SK-N-SH (cell line): ENCODE measurements at regions not wholly inside any gene's neighbourhood (a gene's known extent, or its start where the extent isn't known, plus 50 kb on each side); places are given as distances from the start of the nearest gene placed in this dataset.
A peak's percentile ranks its signal among the peaks of the same experiment; 100 is the strongest.

Experiments used
- CTCF ChIA-PET: fragments of 300-600, 350-600 bp; formaldehyde crosslinking; extraction: SDS; loops from one replicate; lab custom pipeline; 2021; lab: Yijun Ruan, JAX
- POLR2A ChIA-PET: fragments of 350-600 bp; sonication (Branson Sonifier 250); formaldehyde crosslinking; extraction: SDS; loops from one replicate; lab custom pipeline; 2020; ENCODE audit warnings: antibody characterized with exemption, inconsistent platforms; lab: Yijun Ruan, JAX
- DNase-seq: peaks from one replicate; pipeline ENCODE4 v3.0.0; 2012
- H2AFZ ChIP-seq: fragments of 200-600 bp; sonication (generic); 2 replicates; pipeline ENCODE4 v1.8.1; 2016; ENCODE audit warnings: antibody characterized with exemption, mild to moderate bottlenecking, low read depth
- H3F3A ChIP-seq: fragments of 200-600 bp; sonication (generic); replicated peaks from 2 replicates; pipeline ENCODE3; 2016; ENCODE audit warnings: antibody characterized with exemption, mild to moderate bottlenecking; ENCODE audit not compliant: insufficient read depth
- H3K27ac ChIP-seq, 2 experiments: fragments of 200-500 bp in 1 of 2; fragments of 200-600 bp in 1 of 2; sonication (Bioruptor generic) in 1 of 2; sonication (generic), shearing (Covaris generic) in 1 of 2; 2 replicates each; pipeline versions ENCODE4 v1.5.1 to v1.6.1; 2014 to 2016; ENCODE audit warnings: low read depth in 2 of 2, inconsistent platforms in 1 of 2, low read length in 1 of 2, mild to moderate bottlenecking in 1 of 2, mixed read lengths in 1 of 2
- H3K27me3 ChIP-seq: fragments of 200-600 bp; sonication (generic), shearing (Covaris generic); 2 replicates; pipeline ENCODE4 v1.6.1; 2016; ENCODE audit warnings: mixed run types; ENCODE audit not compliant: insufficient read depth
- H3K36me3 ChIP-seq, 2 experiments: fragments of 200-500 bp in 1 of 2; fragments of 200-600 bp in 1 of 2; sonication (Bioruptor generic) in 1 of 2; sonication (generic) in 1 of 2; replicated peaks in 1 of 2; 2 replicates each; pipeline versions ENCODE3 to v1.5.1; 2014 to 2016; ENCODE audit warnings: low read length in 1 of 2, mild to moderate bottlenecking in 1 of 2; ENCODE audit not compliant: insufficient read depth in 2 of 2, control insufficient read depth in 1 of 2
- H3K4me1 ChIP-seq, 2 experiments: fragments of 200-500 bp in 1 of 2; fragments of 200-600 bp in 1 of 2; sonication (Bioruptor generic) in 1 of 2; sonication (generic), shearing (Covaris generic) in 1 of 2; 2 replicates each; pipeline versions ENCODE4 v1.5.1 to v1.6.1; 2014 to 2016; ENCODE audit warnings: low read depth in 1 of 2, low read length in 1 of 2, mixed run types in 1 of 2; ENCODE audit not compliant: insufficient read depth in 2 of 2, control insufficient read depth in 1 of 2
- H3K4me2 ChIP-seq: fragments of 200-600 bp; sonication (generic), shearing (Covaris generic); 2 replicates; pipeline ENCODE4 v1.6.1; 2017; ENCODE audit warnings: mixed run types
- H3K4me3 ChIP-seq, 2 experiments: fragments of 200-500 bp in 1 of 2; fragments of 200-600 bp in 1 of 2; sonication (Bioruptor generic) in 1 of 2; sonication (generic), shearing (Covaris generic) in 1 of 2; 2 replicates each; pipeline versions ENCODE4 v1.5.1 to v1.8.1; 2014 to 2016; ENCODE audit warnings: low read depth in 2 of 2, inconsistent platforms in 1 of 2, low read length in 1 of 2, mild to moderate bottlenecking in 1 of 2, mixed read lengths in 1 of 2, moderate library complexity in 1 of 2
- H3K79me2 ChIP-seq: fragments of 200-600 bp; sonication (generic); 2 replicates; pipeline ENCODE4 v1.8.1; 2017; ENCODE audit warnings: mild to moderate bottlenecking; ENCODE audit not compliant: insufficient read depth
- H3K9ac ChIP-seq: fragments of 200-600 bp; sonication (generic); 2 replicates; pipeline ENCODE4 v1.6.1; 2017; ENCODE audit warnings: mixed run types
- H3K9me2 ChIP-seq: fragments of 200-600 bp; sonication (generic); 2 replicates; pipeline ENCODE4 v1.6.1; 2017; ENCODE audit warnings: mixed run types
- H3K9me3 ChIP-seq: fragments of 200-600 bp; sonication (generic); 2 replicates; pipeline ENCODE4 v1.6.1; 2017; ENCODE audit warnings: mixed run types, mild to moderate bottlenecking, moderate library complexity
- H4K20me1 ChIP-seq: fragments of 200-600 bp; sonication (generic); 2 replicates; pipeline ENCODE4 v1.6.1; 2017; ENCODE audit warnings: mild to moderate bottlenecking, mixed run types; ENCODE audit not compliant: insufficient read depth
- EZH2phosphoT487 ChIP-seq: fragments of 200-600 bp; sonication (generic); IDR thresholded peaks from 2 replicates; pipeline ENCODE4 v1.6.1; 2017; ENCODE audit warnings: low read depth, mixed run types, mild to moderate bottlenecking, antibody characterized with exemption, moderate library complexity, borderline replicate concordance
- FOSL2 ChIP-seq: IDR thresholded peaks from 2 replicates; pipeline ENCODE4 v1.4.0; 2012; ENCODE audit warnings: low read depth, mild to moderate bottlenecking, moderate library complexity, borderline replicate concordance
- GABPA ChIP-seq: IDR thresholded peaks from 2 replicates; pipeline ENCODE4 v1.4.0; 2012; ENCODE audit warnings: low read depth, mild to moderate bottlenecking
- JUND ChIP-seq: IDR thresholded peaks from 2 replicates; pipeline ENCODE4 v1.4.0; 2012
- MEF2A ChIP-seq: IDR thresholded peaks from 2 replicates; pipeline ENCODE4 v1.4.0; 2012; ENCODE audit warnings: low read depth, borderline replicate concordance
- POLR2AphosphoS5 ChIP-seq: IDR thresholded peaks from 2 replicates; pipeline ENCODE4 v1.6.1; 2012; ENCODE audit warnings: low read depth, low read length
- RAD21 ChIP-seq: IDR thresholded peaks from 2 replicates; pipeline ENCODE4 v1.6.1; 2012; ENCODE audit warnings: mild to moderate bottlenecking, low read length
- RCOR1 ChIP-seq: fragments of 150-350 bp; IDR thresholded peaks from 2 replicates; pipeline ENCODE4 v1.6.1; 2017; ENCODE audit warnings: antibody characterized with exemption, low read length
- RXRA ChIP-seq: IDR thresholded peaks from 2 replicates; pipeline ENCODE4 v1.4.0; 2012; ENCODE audit warnings: low read depth, mild to moderate bottlenecking, borderline replicate concordance
- WGBS: methylation state at CpG from one replicate; pipeline ENCODE4 v1.1.6; 2017; ENCODE audit warnings: low lambda C conversion rate; 5-methylcytosine and 5-hydroxymethylcytosine counted together
- TF ChIP-seq, protein P1 (sequence below): IDR thresholded peaks from 2 replicates; pipeline ENCODE4 v1.6.1; 2012; ENCODE audit warnings: mild to moderate bottlenecking, low read depth, low read length, moderate library complexity
- TF ChIP-seq, protein P2 (sequence below): IDR thresholded peaks from 2 replicates; pipeline ENCODE4 v1.4.0; 2012; ENCODE audit warnings: low read depth, borderline replicate concordance
- TF ChIP-seq, protein P3 (sequence below): IDR thresholded peaks from 2 replicates; pipeline ENCODE4 v1.4.0; 2012; ENCODE audit warnings: low read depth, borderline replicate concordance
- TF ChIP-seq, protein P4 (sequence below): IDR thresholded peaks from 2 replicates; pipeline ENCODE4 v1.4.0; 2012; ENCODE audit warnings: low read depth

DNA sequence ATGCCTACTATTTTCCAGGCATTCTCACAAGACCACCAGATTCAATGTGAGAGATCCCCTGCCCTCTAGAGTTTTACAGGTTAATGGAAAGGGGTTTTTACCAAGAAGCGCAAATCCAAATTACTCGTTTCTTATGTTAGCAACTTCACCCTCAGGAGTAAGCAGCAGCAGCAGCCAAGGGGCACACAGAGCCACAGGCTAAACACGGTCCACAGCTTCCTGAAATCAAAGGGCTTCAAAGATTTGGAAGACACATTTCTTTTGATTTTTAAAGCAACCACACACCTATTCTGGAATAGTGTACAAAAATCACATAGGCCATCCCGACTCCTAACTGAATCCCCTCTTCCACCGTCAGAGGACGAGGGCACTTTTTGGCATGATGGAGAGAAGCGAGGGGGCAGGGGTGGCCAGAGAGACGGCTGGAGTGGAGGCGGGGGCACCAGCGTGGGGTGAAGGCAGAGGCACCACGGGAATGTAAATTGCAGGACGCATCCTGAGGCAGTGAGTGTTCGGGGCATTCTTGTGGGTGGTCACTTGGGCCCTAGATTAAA is 107.0 kb downstream of the ARF6 start:
- no peaks in the 10 kb centered on the region for H3K9me3 ChIP-seq
- peak overlapping the region; percentile 87 to 96 for H3K27ac ChIP-seq
- H3K27me3 ChIP-seq = no peaks in the 10 kb centered on the region
- 40% methylated on average over 13 of the region's 13 CpGs for WGBS
- no peaks in the 10 kb centered on the region for H3K9me2 ChIP-seq
- POLR2A ChIA-PET = no interaction called here
- peaks cover 45% of the 10 kb centered on the region in 2 experiments for H3K4me1 ChIP-seq
- DNase-seq = peak; percentile 33
- no peaks in the 10 kb centered on the region for H3K79me2 ChIP-seq
- H3F3A ChIP-seq = peaks cover 44% of the 10 kb centered on the region
- TF ChIP-seq, protein P1, sequence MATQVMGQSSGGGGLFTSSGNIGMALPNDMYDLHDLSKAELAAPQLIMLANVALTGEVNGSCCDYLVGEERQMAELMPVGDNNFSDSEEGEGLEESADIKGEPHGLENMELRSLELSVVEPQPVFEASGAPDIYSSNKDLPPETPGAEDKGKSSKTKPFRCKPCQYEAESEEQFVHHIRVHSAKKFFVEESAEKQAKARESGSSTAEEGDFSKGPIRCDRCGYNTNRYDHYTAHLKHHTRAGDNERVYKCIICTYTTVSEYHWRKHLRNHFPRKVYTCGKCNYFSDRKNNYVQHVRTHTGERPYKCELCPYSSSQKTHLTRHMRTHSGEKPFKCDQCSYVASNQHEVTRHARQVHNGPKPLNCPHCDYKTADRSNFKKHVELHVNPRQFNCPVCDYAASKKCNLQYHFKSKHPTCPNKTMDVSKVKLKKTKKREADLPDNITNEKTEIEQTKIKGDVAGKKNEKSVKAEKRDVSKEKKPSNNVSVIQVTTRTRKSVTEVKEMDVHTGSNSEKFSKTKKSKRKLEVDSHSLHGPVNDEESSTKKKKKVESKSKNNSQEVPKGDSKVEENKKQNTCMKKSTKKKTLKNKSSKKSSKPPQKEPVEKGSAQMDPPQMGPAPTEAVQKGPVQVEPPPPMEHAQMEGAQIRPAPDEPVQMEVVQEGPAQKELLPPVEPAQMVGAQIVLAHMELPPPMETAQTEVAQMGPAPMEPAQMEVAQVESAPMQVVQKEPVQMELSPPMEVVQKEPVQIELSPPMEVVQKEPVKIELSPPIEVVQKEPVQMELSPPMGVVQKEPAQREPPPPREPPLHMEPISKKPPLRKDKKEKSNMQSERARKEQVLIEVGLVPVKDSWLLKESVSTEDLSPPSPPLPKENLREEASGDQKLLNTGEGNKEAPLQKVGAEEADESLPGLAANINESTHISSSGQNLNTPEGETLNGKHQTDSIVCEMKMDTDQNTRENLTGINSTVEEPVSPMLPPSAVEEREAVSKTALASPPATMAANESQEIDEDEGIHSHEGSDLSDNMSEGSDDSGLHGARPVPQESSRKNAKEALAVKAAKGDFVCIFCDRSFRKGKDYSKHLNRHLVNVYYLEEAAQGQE = 0 out of 2 replicates have a peak, but pooled peaks have one; percentile 4
- TF ChIP-seq GABPA = 0 out of 2 replicates have a peak, but pooled peaks have one; percentile 15
- TF ChIP-seq RXRA = no peak
- TF ChIP-seq, all 33 proteins: peak for 2
- no peaks in the 10 kb centered on the region for H4K20me1 ChIP-seq
- peak overlapping the region; percentile 74 for H3K9ac ChIP-seq
- CTCF ChIA-PET = interaction anchor here (1.0 to 1.1 kb wide), 3 partner anchors 10 to 139 kb away, joined by 3 read pairs; no protein-coding TSS in a partner anchor
- no peak overlapping the region for H2AFZ ChIP-seq
- H3K36me3 ChIP-seq = no peaks in the 10 kb centered on the region
- H3K4me2 ChIP-seq = peak overlapping the region; percentile 73
- H3K4me3 ChIP-seq = peak overlapping the region in 1 of 2 experiments; percentile 8; a peak in 1 of 4 replicates

DNA sequence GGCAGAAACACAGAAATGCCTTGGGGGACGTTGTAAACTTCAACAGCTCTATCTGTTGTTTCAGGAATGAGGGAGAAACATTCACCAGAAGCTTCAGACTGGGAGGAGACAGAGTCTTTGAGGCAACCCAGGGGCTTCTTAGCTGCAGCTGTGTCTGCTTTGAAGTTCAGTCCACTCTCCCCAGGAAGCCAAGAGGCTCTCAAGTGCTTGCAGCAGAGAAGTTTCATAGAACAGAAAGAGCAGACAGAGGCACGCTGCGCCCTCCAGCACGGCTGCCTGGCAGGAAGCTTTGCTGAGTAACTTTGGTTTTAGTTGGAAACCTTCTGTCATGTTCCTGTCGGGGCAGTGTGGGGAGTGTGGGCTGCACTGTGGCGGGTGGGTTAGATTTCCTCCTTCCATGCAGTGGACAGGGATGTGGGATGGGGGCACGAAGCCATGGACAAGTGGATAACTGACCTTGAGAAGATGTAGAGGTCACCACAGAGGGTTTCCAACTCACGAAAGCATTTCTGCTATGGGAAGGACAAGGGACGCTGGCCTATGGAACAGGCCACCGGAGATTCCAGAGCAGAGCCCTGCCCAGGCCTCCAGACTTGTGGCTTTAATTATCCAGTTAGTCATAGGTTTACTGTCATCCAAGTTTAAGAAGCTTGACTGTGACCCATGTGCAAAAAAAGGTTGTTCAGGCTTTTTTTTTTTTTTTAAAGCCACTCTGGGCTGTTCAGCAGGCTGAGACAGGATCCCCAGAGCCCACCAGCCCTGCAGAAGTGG is 107.7 kb downstream of the ARF6 start:
- H3K4me2 ChIP-seq = peak overlapping the region; percentile 73
- H3K27me3 ChIP-seq = no peaks in the 10 kb centered on the region
- no peaks in the 10 kb centered on the region for H4K20me1 ChIP-seq
- no peaks in the 10 kb centered on the region for H3K79me2 ChIP-seq
- no peaks in the 10 kb centered on the region for H3K9me2 ChIP-seq
- DNase-seq = peak; percentile 58
- CTCF ChIA-PET = interaction anchor here (1.0 to 1.6 kb wide), 4 partner anchors 45 to 140 kb away, joined by 3 to 4 read pairs (median 3); no protein-coding TSS in a partner anchor
- peaks cover 45 to 47% of the 10 kb centered on the region in 2 experiments for H3K4me1 ChIP-seq
- H3K27ac ChIP-seq = peak overlapping the region; percentile 87 to 96
- no peak overlapping the region for H2AFZ ChIP-seq
- WGBS = 9% methylated on average over 10 of the region's 10 CpGs
- POLR2A ChIA-PET = no interaction called here
- H3K9me3 ChIP-seq = no peaks in the 10 kb centered on the region
- H3F3A ChIP-seq = peaks cover 44% of the 10 kb centered on the region
- H3K36me3 ChIP-seq = no peaks in the 10 kb centered on the region
- H3K9ac ChIP-seq = peak overlapping the region; percentile 74
- peak overlapping the region in 1 of 2 experiments; percentile 8; a peak in 2 of 4 replicates for H3K4me3 ChIP-seq
- TF ChIP-seq, protein P2, sequence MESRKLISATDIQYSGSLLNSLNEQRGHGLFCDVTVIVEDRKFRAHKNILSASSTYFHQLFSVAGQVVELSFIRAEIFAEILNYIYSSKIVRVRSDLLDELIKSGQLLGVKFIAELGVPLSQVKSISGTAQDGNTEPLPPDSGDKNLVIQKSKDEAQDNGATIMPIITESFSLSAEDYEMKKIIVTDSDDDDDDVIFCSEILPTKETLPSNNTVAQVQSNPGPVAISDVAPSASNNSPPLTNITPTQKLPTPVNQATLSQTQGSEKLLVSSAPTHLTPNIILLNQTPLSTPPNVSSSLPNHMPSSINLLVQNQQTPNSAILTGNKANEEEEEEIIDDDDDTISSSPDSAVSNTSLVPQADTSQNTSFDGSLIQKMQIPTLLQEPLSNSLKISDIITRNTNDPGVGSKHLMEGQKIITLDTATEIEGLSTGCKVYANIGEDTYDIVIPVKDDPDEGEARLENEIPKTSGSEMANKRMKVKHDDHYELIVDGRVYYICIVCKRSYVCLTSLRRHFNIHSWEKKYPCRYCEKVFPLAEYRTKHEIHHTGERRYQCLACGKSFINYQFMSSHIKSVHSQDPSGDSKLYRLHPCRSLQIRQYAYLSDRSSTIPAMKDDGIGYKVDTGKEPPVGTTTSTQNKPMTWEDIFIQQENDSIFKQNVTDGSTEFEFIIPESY = no peak
- peak; percentile 51; the same call in 1 of the 2 replicates for TF ChIP-seq POLR2AphosphoS5
- peak; percentile 77; the same call in 1 of the 2 replicates for TF ChIP-seq MEF2A
- TF ChIP-seq, protein P3, sequence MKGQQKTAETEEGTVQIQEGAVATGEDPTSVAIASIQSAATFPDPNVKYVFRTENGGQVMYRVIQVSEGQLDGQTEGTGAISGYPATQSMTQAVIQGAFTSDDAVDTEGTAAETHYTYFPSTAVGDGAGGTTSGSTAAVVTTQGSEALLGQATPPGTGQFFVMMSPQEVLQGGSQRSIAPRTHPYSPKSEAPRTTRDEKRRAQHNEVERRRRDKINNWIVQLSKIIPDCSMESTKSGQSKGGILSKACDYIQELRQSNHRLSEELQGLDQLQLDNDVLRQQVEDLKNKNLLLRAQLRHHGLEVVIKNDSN = 0 out of 2 replicates have a peak, but pooled peaks have one; percentile 21
- TF ChIP-seq, protein P4, sequence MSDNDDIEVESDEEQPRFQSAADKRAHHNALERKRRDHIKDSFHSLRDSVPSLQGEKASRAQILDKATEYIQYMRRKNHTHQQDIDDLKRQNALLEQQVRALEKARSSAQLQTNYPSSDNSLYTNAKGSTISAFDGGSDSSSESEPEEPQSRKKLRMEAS = peak; percentile 45; the same call in 1 of the 2 replicates
- no peak for TF ChIP-seq EZH2phosphoT487
- TF ChIP-seq RCOR1 = no peak
- peak; percentile 89 for TF ChIP-seq FOSL2
- TF ChIP-seq, protein P1 = no peak
- no peak for TF ChIP-seq RAD21
- TF ChIP-seq JUND = peak; percentile 70
